SK-N-MC (cell line): ENCODE measurements at regions not wholly inside any gene's neighbourhood (a gene's known extent, or its start where the extent isn't known, plus 50 kb on each side); places are given as distances from the start of the nearest gene placed in this dataset.
A peak's percentile ranks its signal among the peaks of the same experiment; 100 is the strongest.

Source experiments
- DNase-seq: peaks from one replicate; pipeline ENCODE4 v3.0.0-alpha.2; 2011; ENCODE audit warnings: low read depth, low spot score
- H3K27ac ChIP-seq: fragments of 200-600 bp; sonication (generic); 2 replicates; pipeline ENCODE4 v1.5.1; 2016; ENCODE audit warnings: mixed run types
- H3K36me3 ChIP-seq: fragments of 200-600 bp; sonication (generic); 2 replicates; pipeline ENCODE4 v1.6.1; 2017; ENCODE audit warnings: antibody characterized with exemption, low read length, mixed read lengths; ENCODE audit not compliant: insufficient read depth
- H3K4me3 ChIP-seq: fragments of 200-600 bp; sonication (generic); 2 replicates; pipeline ENCODE4 v1.5.1; 2016
- H3K9ac ChIP-seq: fragments of 200-600 bp; sonication (generic); 2 replicates; pipeline ENCODE4 v1.8.0; 2017; ENCODE audit warnings: mixed run types, mixed read lengths; ENCODE audit not compliant: insufficient read length
- H3K9me3 ChIP-seq: fragments of 200-600 bp; sonication (generic); 2 replicates; pipeline ENCODE4 v1.6.1; 2017; ENCODE audit warnings: low read depth, mild to moderate bottlenecking, antibody characterized with exemption, low read length, moderate library complexity, mixed read lengths
- EZH2 ChIP-seq: fragments of 200-600 bp; sonication (generic); IDR thresholded peaks from one replicate; pipeline ENCODE4 v1.6.1; 2017; ENCODE audit warnings: antibody characterized with exemption
- FOXP2 ChIP-seq: optimal IDR thresholded peaks from 2 replicates; pipeline ENCODE3; 2011; ENCODE audit warnings: mild to moderate bottlenecking, moderate library complexity; ENCODE audit not compliant: insufficient read depth; ENCODE audit errors: extremely low read length, control extremely low read depth
- POLR2AphosphoS5 ChIP-seq: IDR thresholded peaks from 2 replicates; pipeline ENCODE4 v1.6.1; 2012; ENCODE audit warnings: mild to moderate bottlenecking, low read depth, low read length, borderline replicate concordance

- TF ChIP-seq EZH2 (no peak), POLR2AphosphoS5 (no peak), FOXP2 (no peak)
- Histone ChIP-seq H3K36me3 (no peaks in the 10 kb centered on the region), H3K9me3 (no peaks in the 10 kb centered on the region), H3K27ac (no peak overlapping the region), H3K4me3 (no peak overlapping the region), H3K9ac (no peak overlapping the region)
- no peak for DNase-seq
These were observed 149.1 kb downstream of the HERPUD2 start for GRCh38 chr7:35545831-35546230.

DNA sequence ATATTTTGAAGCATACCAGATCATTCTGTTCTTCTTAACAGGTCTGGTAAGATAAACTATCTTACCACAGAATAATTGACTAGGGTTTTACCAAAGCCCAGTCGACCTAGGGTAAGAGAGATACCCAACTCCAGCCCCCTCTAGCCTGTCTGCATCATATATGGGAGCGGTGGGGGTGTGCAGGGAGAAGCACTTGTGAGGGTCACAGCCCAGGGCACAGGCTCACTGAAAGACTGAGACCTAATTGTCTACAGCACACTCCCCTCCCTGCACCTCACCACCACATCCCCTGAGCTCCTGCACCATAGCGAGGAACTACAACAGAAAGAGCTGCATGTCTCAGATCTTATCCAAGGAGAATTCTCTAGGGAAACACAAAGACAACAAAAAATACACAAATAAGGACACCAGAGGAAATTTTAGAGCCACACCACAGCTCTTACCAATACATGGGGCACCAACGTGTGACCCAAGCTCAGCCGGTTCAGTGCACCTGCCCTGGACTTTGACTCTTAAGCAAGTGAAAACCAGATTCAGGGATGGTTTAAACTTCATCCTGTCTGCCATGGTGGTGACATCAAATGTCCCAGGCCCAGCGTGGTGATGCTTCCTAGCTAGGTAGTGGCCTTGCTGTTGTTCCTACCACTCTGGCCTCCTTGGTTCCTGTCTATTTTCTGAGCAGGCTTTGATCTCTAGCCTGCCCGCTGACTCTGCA lies 150.8 kb downstream of the HERPUD2 start:
- TF ChIP-seq POLR2AphosphoS5 = no peak
- no peak for TF ChIP-seq FOXP2
- no peak for TF ChIP-seq EZH2
- no peaks in the 10 kb centered on the region for H3K9me3 ChIP-seq
- DNase-seq = no peak
- H3K9ac ChIP-seq = no peak overlapping the region
- no peak overlapping the region for H3K4me3 ChIP-seq
- no peaks in the 10 kb centered on the region for H3K36me3 ChIP-seq
- no peak overlapping the region for H3K27ac ChIP-seq

DNA sequence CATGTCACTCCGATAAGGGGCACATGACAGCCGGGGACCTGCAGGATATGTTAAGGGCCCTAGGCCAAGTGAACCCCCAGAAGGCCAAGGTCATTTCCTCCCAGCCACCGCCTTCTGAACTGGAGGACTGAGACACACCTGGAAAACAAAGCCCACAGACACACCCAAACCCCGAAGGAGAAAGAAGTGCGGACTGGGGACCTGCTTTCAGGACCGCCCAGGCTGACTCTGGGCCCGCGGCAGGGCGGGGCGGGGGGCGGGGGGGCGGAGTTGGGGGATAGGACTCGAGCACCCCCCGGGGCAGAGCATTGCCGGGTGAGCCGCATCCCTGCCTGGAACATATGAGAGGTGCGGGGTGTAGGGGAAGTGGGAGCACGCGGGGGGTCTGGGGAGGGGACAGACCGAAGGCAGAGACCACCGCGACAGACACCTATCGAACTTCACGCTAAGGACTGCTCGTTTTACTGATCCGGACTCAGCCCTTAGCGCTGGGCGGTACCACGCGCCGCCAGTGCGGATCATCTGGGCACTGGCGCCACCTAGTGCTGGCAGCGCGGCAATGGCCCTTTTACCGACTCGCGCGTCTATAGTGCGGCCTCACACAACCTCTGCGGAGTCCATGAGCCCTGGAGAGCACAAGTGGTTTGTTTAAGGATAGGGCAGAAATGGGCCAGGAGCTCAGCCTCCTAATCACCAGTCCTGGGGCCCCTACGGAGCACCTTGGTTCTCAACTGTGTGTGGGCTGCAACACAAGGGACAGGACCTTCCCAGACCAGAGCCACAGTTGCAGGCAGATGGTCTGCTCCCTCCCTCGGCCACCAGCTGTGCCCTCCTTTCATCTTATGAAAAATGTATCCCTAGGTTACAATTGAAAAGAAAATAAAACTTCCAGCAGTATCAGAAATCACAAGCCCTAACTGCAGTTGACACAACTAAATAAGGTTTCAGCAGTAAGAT lies 157.6 kb downstream of the HERPUD2 start:
- H3K9me3 ChIP-seq = no peaks in the 10 kb centered on the region
- no peak overlapping the region for H3K9ac ChIP-seq
- H3K4me3 ChIP-seq = peak overlapping the region; percentile 80
- no peak overlapping the region for H3K27ac ChIP-seq
- TF ChIP-seq EZH2 (no peak), FOXP2 (peak; percentile 87)
- H3K36me3 ChIP-seq = no peaks in the 10 kb centered on the region
- no peak for DNase-seq

DNA sequence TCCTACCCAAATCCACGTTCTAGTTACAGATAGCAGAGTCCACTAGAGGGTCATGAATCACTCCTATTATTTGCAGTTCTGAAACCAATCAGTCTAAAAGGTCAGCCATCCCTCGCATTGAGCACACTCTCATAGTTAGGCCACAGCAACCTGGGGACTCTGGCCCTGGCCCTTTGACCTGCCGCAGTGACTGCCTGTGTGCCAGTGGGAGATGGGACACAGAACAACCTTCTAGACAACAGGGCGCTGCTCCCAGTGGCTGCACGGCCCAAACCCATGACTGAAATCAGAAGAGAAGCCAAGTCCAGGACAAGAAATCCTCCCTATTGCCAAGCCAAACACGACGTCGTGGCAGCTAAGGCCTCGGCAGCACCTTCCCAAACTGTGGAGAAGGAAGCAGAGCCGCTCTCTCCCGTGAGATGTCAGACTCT lies 158.5 kb downstream of the HERPUD2 start:
- no peaks in the 10 kb centered on the region for H3K9me3 ChIP-seq
- H3K27ac ChIP-seq = no peak overlapping the region
- no peak overlapping the region for H3K9ac ChIP-seq
- no peak for TF ChIP-seq FOXP2
- no peak for TF ChIP-seq POLR2AphosphoS5
- TF ChIP-seq EZH2 = no peak
- no peak for DNase-seq
- no peaks in the 10 kb centered on the region for H3K36me3 ChIP-seq
- H3K4me3 ChIP-seq = no peak overlapping the region

DNA sequence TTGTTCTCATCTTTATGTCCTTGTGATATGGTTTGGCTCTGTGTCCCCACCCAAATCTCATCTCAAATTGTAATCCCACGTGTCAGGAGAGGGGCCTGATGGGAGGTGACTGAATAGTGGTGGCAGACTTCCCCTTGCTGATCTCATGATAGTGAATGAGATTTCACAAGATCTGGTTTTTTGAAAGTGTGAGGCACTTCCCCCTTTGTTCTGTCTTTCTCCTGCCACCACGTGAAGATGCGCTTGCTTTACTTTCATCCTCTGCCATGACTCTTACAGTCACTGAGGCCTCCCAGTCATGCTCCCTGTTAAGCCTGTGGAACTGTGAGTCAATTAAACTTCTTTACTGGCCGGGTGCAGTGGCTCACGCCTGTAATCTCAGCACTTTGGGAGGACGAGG lies 161.0 kb downstream of the HERPUD2 start:
- H3K36me3 ChIP-seq = no peaks in the 10 kb centered on the region
- no peak for TF ChIP-seq FOXP2
- TF ChIP-seq POLR2AphosphoS5 = no peak
- no peak for TF ChIP-seq EZH2
- no peak for DNase-seq
- no peak overlapping the region for H3K27ac ChIP-seq
- no peaks in the 10 kb centered on the region for H3K9me3 ChIP-seq
- H3K9ac ChIP-seq = no peak overlapping the region
- no peak overlapping the region for H3K4me3 ChIP-seq

DNA sequence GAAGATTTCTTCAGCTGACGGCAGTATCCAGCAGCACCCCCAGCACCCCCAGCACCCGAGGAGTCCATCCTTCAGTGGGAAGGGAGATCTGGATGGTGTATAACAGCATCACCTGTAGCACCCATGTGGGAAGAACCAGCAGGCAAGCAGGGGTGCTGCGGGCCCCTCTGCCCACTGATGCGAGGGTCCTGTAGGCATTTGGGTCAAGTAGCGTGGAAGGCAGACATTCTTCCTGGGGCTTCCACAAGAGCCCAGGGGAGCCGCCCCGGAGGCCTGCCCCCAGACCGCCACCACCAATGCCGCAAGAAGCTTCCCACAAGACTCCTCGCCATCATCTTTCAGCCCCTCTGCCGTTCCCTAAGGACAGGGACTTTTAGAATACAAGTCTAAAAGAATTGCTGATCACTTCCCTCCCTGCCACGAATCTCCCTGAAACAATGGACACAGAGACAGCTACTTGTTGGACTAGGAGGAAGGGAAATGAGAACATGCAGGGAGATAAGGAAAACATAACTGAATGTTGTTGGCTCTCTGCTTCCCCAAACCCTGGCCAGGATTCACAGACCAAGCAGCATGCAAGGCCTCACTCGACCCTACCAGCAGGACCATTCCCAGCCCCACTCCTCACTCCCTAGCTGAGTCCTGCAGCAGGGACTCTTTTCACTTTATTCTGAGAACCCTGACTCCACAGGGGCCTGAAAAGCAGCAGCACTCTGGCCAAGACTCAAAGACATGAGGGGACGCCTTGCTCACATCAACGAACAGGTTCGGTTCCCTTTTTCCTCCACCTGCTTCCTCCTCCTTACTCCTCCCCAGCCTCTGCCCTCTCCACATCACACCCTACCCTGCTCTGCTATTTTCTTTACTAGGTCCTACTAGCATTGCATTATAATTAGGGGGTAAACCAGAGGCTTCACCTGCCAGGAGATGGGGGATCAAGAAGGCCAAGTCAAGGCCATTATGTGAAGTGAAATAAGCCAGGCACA lies 164.5 kb downstream of the HERPUD2 start:
- Histone ChIP-seq H3K36me3 (no peaks in the 10 kb centered on the region), H3K27ac (no peak overlapping the region), H3K9ac (no peak overlapping the region), H3K9me3 (no peaks in the 10 kb centered on the region), H3K4me3 (no peak overlapping the region)
- TF ChIP-seq POLR2AphosphoS5 (no peak), FOXP2 (no peak), EZH2 (no peak)
- DNase-seq = no peak

DNA sequence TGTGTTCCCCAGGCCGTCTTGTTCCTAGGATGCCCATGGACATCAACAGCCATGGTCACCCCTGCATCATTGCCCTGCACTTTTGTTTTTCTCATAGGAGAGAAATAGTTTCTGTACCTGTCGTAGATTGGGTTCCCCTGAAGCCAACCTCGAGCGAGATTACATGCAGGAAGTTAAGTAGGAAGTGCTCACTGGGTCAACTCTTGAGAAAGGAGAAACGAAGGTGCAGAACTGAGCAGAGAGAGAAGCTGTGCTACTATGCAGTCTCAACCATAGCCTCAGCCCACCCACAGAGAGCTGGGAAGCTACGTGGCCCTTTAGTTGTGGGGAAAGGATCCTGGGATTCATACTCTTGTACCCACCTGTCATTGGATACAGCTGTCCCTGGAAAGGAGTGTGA lies 165.2 kb downstream of the HERPUD2 start:
- H3K9ac ChIP-seq = no peak overlapping the region
- TF ChIP-seq FOXP2 (no peak), POLR2AphosphoS5 (no peak)
- no peak for DNase-seq
- no peak overlapping the region for H3K4me3 ChIP-seq
- H3K9me3 ChIP-seq = no peaks in the 10 kb centered on the region
- no peak overlapping the region for H3K27ac ChIP-seq
- no peaks in the 10 kb centered on the region for H3K36me3 ChIP-seq
